ENCODE measurements at regions not wholly inside any gene's neighbourhood (a gene's known extent, or its start where the extent isn't known, plus 50 kb on each side); places are given as distances from the start of the nearest gene placed in this dataset.

DNA sequence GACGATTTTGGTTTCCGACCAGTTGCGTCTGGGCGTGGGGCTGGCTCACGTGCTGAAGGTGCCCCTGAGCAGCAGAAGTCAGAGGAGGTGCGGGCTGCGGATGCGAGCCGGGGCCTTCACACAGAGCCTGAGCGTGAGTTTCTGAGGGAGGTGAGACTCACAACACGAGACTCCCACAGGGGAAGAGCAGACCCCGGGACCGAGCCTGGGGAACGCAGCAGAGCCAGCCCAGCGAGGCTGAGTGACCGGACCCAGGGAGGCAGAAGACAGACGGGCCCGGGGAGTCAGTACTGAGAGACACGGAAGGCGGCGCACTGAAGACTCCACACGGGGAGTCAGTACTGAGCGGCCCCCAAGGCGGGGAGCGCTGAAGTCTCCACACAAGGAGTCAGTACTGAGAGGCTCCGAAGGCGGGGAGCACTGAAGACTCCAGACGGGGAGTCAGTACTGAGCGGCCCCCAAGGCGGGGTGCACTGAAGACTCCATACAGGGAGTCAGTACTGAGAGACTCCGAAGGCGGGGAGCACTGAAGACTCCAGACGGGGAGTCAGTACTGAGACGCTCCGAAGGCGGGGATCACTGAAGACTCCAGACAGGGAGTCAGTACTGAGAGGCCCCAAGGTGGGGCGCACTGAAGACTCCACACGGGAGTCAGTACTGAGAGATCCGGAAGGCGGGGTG, 77.8 kb downstream of the DLL1 start:
- DNase-seq (ENCODE audit: low read depth): no peak

DNA sequence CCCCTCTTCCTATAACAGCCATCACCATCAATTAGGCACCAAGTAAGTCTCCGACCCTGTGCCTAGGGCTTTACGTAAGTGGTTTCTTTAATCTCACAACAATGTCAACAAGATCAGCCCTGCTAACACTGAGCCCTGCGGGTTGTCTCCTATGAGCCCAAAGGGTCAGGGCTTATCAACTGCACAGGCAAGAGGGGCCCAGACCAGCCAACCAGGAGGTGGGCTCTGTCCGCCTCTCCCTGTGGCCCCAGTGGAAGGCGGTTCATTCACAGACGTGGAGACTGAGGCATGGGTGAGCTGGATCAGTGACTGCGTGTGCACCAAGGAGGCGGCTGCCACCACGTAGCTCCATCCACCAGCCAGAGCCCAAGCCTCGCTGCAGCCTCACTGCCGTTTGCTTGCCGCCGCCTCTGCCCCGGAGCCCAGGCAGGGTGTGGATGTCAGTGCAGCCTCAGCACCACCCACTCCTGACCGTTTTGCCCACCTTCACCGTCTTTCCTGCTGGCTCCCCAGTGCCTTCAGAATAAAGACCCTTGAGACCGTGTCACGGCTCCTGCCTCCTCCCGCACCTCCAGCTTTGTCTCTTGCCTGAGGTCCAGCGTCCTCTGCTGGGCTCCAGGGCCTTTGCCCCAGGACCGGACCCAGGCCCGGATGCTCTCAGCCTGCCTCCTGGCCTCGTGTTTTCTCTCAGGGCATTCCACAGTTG, 78.7 kb downstream of the DLL1 start:
- DNase-seq (ENCODE audit: low read depth): no peak

DNA sequence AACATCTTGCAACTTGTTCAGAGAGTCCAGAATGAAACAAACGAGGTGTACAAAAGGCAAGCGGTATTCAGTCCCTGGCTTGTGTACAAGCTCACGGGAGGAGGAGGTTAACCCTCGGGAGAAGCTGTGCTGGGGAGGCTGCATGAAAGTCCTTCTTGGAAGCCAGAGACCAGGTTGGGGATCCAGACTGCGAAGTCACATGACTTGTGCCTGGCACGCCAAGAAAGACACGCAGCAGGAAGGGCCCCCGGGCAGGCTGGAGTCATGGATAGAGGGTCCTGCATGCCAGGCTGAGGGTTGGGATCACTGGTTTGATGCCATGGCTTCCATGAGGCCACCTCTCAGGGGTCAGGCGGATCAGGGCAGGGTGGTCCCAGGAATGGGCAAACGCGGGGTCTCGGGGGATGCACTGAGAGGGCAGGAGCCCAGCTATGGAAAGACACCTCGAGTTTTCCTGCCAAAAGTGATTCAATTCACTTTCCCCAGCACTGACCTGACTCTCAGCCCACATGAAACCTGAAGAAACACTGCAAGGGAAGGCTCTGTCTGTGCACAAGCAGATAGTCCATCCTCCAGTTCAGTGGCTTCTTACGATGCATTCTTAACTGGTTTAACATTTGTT, 79.4 kb downstream of the DLL1 start:
- DNase-seq (ENCODE audit: low read depth): no peak

DNA sequence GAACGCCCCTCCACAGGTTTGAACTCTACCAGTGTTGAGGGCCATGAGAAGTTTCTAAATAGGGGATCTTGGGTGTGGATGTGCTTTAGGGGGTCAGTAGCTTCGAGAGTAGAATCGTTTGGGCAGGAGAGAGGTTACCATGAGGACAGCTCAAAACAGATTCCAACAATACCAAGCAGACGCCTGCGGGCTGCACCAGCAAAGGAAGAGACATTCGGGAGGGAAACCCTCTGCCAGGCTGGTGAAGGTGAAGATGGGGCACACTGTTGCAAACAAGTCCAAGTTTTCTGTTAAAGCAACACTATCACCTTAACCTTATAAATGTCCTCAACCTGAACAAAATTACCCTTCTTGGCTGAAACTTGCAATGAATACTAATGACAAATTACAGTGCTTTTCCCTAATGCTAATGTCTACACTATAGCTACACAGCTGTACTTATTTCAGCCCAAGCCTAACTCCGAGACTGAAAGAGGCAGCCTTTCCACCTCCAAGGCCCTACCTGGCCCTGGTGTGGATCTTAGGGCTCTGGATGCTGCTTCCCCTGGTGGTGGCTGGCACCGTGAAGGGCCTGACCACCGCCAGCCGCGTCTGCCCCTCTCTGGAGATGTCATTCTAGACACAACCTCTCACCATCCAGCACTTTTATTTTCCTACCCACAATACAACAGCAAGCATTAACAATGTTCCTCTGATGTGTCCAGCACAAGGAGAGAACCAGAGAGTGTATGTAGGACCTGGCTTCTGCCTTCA, 80.1 kb downstream of the DLL1 start:
- no peak for DNase-seq (ENCODE audit: low read depth)

DNA sequence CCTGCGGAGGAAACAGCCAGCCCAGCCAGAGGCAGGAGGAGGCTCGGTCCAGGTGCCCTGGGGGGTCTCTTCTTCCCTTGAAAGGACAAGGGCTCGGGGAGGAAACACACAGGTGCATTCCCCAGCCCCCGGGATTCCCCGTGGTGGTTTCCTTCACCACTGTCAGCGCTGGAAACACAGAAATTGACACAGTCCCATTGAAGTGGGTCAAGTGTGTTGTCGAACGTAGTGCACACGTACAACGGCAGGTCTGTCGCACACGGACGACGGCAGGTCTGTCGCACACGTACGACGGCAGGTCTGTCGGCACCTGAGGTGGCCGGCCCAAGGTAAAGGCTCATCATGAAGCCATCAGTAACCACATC, 80.9 kb downstream of the DLL1 start:
- no peak for DNase-seq (ENCODE audit: low read depth)

DNA sequence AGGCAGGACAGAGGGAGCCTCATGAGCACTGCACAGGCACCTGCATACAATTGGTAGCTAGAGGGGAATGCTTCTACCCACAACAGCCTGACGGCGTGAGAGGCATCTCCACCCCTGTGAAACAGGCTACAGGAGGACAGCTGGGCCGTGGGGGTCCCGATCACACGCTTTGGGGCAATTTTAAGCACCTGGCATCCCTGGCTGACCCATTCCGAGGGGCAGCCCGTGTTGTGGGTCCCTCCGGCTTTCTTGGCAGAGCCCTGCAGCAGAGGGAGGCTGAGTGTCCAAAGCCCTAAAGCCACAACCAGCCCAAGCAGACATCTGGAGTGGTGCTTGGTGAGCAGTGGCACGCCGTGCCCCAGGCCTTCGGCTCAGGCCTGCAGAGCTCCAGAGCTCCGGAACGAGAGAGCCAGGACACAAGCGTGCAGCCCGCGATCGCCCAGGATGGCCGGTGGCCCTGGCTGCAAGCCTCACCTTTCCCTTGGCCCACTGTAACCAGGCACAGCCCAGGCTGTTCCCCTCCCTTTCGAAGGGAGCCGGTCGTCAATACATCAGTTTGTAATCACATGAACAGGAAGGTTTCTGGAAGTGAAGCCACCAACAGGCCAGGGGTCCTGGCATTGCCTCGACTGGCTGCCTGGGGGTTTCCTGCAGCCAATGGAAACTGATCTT, 81.4 kb downstream of the DLL1 start:
- DNase-seq (ENCODE audit: low read depth): no peak

DNA sequence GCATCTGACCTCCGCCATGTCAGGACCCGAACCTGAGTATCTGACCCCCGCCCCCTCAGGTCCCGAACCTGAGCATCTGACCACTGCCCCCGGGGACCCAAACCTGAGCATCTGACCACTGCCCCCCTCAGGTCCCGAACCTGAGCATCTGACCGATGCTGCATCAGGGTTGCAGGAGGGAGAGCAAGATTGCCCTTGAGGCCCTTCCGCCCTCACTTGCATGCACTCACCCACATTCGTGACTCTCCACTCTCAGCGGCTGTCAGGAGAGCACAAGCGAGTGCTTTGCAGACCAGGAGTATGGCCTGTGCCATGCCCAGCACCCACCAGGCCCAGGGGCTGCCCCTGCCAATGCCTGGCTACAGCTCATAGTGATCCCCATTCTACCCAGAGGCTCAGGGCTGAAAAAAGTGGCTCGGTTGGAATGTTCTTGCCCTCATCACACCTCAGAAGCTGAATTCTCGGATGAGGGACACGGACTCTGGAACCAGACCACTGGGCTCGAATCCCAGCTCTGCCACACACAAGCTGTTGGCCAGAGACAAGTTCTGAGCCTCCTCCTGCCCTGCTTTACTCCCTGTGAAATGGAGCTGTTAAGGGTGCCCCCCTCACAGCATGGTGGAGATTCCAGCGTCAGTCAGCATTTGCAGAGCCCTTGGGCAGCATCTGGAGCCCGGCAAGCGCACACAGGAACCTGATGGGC, 82.1 kb downstream of the DLL1 start:
- DNase-seq (ENCODE audit: low read depth): no peak

DNA sequence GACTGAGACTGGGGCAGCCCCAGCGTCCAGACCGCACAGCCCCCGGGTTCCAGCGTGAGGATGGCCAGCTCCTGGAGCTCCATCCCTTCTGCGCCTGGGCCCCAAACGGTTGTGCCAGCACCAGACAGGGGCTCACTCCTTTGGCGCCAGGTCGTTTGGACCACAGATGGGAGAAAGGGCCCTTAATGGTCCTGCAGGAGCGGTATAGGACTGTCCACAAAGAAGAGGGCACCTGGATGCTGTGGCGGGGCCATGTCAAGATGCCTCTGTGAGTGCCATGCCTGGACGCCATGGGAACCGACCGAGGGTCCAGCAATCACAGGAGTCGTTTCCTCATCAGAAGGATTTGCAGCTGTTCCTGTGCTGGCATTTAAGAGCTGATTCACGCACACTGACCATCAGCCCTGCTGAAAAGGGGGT, 82.7 kb downstream of the DLL1 start:
- no peak for DNase-seq (ENCODE audit: low read depth)

DNA sequence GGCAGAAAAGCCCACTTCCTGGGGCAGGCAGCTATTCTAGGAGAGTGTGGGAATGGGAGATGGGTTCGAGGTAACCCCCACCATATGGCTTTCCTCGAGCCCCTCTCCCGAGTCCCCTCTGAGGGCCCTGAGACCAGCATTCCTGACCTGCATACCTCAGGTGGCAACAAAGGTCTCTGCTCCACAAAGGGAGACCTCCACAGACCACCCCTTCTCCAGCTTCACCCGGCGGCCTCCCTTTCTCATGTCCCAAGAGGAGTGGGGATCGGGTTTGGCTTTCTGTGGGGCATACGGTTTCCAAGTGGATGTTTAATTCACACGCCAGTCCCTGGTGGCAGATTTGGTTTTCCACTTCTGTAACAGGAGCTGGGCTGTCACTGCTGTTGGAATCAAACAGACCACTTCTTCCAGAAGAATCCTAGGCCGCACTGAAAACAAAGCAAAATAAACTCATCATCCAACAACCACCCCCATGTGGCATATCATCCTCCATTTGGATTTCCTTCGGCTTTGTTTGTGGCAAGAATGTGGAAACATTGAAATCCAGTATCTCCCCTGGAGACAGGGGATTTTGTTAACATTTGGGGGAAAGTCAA, 83.2 kb downstream of the DLL1 start:
- DNase-seq (ENCODE audit: low read depth): no peak

DNA sequence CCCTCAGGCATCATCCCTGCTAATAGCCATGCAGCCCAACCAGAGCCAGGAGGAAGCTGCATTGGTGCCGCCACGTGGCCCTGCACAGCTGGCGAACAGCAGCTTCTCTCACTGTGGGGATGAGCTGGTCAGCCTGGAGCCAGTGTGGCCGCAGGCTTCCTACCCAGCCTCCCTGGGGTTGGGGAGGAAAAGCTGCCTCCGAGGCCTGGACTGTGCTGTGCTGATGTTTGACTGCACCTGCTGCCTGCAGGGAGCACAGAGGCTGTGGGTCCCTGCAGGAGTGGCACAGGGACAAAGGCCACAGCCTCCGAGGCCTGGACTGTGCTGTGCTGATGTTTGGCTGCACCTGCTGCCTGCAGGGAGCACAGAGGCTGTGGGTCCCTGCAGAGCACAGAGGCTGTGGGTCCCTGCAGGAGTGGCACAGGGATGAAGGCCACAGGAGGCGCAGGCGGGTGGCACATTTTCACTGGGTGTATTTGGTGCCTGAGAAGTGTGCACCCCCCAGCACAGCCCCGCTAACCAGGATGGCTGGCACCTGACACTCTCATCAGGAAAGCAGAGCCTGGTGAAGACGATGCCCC, 83.9 kb downstream of the DLL1 start:
- no peak for DNase-seq (ENCODE audit: low read depth)

DNA sequence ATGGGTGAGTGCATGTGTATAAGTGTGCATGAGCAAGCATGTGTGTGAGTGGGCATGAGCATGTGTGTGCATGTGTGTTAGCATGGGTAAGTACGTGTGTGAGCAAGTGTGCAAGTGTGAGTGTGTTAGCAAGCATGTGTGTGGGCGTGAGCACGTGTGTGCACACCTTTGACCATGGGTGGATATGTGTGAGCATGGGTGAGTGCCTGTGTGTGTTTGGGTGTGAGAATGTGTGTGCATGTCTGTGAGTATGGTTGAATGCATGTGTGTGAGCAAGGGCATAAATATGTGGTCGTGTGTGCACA, 84.6 kb downstream of the DLL1 start:
- no peak for DNase-seq (ENCODE audit: low read depth)

DNA sequence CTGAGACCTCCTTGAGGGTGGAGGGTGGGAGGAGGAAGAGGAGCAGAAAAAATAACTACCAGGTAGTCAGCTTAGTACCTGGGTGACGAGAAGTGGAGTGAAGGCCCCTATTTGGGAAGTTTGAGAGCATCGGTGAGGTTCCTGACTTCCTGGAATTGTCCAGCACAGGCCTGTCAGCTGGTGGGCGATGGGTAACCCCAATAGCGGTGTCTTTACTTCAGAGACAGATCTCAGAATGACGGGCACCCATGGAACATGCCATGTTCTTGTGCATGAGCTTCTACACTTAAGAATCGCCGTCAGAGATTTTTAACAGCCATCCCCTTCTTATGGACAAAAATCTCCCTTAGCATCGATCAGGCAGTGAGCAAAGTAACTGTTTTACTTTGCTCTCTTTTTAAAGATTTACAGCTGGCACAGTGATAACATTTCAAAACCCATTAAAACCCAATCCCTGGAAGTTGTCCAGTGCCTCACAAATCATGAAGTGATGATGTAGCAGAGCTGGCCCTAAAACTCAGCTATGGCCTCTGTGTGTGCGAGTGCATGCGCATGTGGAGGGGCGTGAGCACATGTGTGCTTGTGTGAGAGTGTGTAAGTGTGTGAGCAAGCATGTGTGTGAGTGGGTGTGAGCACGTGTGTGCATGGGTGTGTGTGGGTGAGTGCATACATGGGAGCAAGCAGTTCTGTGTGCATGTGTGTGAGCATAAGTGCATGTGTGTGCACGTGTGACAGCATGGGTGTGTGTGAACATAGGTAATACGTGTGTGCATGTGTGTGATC, 85.2 kb downstream of the DLL1 start:
- DNase-seq (ENCODE audit: low read depth): no peak

DNA sequence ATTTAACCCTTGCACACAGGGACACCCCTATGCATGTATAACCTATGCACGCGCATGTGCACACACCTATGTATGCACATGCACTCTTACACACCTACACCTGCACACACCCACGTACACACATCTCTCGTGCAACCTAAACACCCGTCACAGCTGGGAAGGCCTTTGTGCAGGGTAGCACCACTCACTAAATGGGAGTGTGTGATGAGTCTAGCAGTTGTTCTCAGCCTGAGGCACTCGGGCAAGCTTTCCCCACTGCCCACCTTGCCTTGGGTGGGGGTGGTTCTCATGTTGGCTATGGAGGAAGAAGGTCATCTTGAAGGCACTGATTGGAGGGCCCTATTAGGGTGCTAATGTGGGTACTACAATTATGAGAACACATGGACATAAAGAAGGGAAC, 85.8 kb downstream of the DLL1 start:
- no peak for DNase-seq (ENCODE audit: low read depth)

DNA sequence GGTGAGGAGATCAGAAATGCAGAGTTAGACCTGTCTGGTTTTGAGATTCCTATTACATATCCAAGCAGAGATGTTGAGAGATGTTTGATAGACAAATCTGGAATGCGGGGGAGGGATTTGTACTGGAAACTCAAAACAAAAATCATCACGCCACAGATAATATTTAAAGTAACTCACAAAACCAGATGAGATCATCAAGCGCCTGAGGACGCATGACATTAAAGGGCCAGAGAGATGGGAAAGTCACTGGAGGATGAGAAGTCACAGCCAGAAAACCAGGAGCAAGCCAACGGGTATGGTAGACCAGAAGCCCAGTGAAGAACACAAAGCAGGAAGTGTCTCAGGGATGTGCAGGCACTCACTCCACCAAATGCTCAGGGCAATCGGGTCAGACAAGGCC, 87.7 kb downstream of the DLL1 start:
- DNase-seq (ENCODE audit: low read depth): no peak

DNA sequence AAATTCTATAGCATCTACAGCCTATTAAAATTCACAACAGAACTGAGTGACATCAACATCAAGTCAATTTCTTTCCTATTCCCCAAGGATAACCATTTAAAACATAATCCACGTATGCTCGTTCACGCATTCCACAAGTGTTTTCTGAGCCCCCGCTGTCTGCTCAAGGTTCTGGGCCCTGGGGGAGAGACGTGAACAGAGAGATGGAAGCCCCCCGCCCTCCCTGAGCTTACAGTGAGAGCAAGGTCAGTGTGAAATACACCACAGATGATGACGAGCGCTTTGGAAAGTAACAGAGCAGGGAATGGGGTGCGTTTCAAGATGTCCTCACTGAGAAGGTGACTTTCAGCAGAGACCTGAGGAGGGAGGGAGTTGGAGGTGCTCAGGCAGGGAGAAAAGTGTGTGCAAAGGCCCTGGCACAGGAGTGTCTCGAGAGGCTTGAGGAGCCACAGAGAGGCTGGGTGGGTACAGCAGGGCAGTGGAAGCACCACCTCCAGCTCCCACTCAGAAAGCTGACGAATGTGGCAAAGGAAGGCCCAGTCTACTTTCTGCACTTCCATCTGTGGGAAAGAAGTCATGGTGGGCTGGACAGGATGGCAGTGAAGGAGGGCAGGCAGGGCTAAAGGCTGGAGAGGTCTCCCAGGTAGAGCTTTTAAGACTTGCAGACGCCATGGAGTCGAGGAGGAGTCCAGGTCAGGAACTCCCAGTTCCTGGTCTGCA, 88.3 kb downstream of the DLL1 start:
- no peak for DNase-seq (ENCODE audit: low read depth)

DNA sequence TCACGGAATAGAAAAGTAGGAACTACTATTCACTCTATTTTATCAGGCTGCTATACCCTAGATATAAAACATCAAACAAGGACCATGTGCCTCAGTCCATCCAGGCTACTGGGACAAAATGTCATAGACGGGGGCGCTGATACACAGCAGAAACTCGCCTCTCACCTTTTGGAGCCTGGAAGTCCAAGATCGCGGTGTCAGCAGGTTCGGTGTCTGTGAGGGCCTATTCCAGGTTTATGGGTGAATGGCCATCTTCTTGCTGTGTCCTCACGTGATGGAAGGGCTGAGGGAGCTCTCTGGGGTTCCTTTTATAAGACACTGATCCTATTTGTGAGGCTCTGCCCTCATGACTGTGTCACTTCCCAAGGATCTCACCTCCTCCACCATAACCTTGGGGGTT, 89.5 kb downstream of the DLL1 start:
- DNase-seq (ENCODE audit: low read depth): no peak

DNA sequence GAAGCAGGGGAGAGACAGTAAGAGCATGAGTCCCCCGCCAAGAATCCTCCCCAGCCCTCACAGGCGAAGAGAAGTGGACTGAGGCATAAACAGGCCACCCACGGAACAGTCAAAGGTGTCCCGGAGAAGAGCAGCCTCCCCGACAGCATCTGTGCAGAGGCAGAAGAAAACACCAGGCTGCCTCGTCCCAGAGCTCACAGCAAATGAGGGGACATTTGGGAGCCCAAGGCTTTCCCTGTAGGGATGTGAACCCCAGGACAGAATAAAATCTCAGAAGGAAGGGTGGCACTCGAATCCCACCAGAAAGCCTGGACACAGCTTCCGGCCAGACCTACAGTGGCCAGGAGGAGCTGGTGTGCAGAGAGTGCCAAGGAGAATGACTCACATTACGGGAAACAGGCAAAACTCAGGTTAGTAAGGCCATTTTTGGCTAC, 90.4 kb downstream of the DLL1 start:
- no peak for DNase-seq (ENCODE audit: low read depth)

DNA sequence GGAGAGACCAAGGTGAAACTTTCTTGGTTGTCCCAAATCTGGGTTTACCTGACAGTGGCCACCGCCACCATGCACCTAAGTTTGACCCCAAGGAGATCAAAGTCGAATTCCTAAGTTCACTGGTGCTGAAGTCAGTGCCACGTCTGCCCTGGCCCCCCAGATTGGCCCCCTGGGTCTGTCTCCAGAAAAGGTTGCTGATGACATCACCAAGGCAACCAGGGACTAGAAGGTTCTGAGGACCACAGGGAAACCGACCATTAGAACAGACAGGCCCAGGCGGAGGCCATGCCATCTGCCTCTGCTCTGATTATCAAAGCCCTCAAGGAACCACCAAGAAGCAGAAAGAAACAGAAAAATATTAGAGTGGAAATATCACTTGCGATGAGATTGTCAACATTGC, 91.2 kb downstream of the DLL1 start:
- no peak for DNase-seq (ENCODE audit: low read depth)

DNA sequence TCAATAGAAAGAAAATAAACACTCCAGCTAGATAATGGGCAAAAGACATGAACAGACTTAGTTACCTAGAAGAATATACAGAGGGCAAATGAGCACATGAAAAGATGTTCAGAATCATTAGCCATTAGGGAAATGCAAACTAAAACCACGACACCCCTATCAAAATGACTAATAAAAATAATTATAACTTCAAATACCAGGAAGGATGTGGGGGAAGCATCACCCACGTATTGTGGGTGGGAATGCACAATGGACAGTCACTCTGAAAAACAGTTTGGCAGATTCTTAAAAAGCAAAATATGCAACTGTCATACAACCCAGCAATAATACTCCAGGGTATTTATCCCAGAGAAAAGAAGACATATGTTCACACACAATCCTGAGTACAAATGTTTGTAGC, 92.6 kb downstream of the DLL1 start:
- DNase-seq (ENCODE audit: low read depth): no peak
